ENCODE measurements at regions not wholly inside any gene's neighbourhood (a gene's known extent, or its start where the extent isn't known, plus 50 kb on each side); places are given as distances from the start of the nearest gene placed in this dataset.

DNA sequence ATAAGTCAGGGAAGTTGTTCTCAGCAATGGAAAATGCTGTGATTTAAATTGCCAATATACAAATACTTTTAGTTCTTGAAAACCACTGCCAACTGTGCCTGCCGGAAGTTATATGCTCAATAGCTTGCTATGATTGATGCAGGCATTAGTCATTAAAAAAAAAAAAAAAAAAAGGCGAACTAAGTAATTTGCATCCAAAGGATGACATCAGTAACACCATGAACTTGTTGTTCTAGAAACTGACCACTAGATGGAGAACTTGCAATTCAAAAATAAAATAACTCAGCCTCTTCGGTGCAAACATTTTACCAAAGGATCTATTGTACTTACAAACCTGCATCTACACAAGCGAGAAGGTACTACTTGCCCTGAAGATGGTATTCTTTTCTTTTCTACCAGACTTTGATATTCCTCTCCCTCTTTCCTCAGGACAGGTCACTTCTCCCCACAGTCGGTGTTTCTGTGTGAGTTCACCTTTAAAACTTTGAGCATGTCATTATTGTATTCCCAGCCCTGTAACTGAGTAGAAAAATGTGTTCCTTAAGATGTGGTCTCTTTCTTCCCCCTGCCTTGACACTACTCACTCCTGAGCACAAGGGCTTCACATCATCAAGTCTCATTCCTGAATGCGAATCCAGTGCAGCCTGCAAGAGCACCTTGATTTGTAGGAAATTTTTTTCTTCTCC is 115.0 kb upstream of the VEPH1 start:
- DNase-seq, result no peak

DNA sequence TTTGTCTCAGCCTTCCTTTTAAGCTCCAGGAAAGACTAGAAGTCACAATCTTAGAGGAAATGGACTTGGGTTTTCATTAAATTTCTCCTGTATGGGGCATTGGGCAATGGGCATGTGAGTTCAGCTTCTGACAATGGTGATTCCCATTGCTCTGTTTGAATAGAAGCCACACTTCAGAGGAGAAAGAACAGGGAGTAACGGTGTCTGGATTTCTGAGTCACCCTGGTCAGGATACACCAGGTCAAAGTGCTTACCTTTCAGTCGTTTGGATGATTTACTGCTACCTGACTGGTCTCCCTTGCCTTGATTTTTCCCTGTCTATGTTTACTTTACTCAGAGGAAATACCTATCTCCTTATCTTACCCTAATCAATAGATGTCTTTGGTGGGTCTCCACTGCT is 111.7 kb upstream of the VEPH1 start:
- no peak for DNase-seq

GRCh38 chr3:157611536-157612076 is 108.4 kb upstream of the VEPH1 start:
- no peak for DNase-seq

GRCh38 chr3:157610876-157611535 is 107.8 kb upstream of the VEPH1 start:
- no peak for DNase-seq

GRCh38 chr3:157607826-157608405 is 104.7 kb upstream of the VEPH1 start:
- DNase-seq, result no peak

GRCh38 chr3:157606852-157607197 is 103.6 kb upstream of the VEPH1 start:
- DNase-seq, result no peak

DNA sequence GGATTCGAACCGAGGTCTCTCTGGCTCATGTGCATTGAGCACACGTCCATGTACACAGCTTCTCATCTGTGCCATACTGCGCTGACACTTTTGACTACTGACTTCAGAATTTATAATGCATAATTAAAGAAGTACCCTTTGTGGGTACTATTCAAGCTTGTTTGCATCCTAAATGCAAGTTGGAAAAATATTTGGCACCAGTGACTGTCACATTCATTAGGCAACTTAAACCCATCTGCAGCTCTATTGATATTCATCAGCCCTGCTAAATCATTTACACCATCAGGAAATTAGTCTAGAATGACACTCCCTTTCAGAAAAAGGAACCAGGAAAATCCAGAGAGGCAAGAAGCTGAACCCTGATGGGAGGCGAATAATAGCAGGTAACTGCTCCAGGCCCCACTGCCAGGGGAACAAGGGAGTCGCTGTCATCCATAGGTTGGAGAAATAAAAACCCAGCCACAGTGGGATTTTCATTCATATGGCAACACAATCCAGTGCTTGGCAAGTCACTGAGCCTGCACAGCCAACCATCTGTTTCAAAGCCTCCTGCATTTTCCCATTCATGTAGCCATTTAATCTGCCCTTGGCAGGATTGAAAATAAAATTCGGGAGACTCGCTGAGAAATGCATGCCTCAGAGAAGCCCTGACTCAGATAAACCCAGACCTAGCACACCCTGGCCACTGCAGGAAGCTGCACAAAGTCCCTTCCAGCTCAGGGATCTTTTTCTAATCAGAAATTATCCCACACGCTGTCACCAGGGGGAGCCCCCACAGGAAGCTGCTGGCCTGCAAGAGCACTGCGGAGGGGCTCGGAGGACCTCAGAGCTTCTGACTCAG is 103.0 kb upstream of the VEPH1 start:
- no peak for DNase-seq

- no peak for DNase-seq
Observed at GRCh38 chr3:157605356-157605755, 102.1 kb upstream of the VEPH1 start.

DNA sequence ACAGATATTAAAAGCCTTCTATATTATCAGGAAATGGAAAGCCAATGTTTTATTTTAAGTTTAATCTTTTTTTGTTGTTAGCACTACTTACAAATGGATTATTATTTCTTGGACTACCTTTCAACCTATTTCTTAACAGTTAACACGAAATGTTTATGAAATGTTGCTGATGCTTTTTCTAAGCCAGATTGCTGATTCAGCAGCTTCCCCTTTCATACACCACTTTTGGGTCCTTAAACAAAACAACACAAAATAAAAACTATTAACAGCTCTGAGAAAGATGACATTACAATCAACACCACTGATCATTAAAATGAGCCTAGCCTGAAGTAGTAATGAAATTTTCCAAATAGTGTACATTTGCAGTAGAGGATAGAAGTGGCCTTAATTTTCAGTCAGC is 99.2 kb upstream of the VEPH1 start:
- no peak for DNase-seq

- DNase-seq, result no peak
Observed at GRCh38 chr3:157595259-157595658, 92.0 kb upstream of the VEPH1 start.

DNA sequence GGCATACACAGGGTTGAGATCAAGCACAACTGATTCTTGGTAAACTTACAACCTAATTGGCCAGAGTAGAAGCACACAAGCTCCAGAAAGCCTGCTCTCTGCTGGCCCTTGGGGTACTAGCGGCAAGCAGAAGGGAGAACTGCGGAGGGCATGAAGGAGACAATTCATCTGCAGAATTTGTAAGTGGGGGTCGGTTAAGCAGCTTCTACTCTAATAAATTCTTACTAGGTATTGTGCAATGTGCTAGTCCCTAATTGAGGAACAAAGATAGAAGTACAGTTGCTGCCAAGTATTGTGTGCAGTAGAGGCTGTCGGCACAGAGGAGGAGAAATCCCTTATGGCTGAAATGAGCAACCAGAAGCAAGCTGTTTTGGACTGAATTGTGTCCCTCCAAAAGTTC is 91.2 kb upstream of the VEPH1 start:
- DNase-seq, result no peak

GRCh38 chr3:157592769-157593168 is 89.6 kb upstream of the VEPH1 start:
- DNase-seq, result no peak

- DNase-seq, result no peak
Observed at GRCh38 chr3:157590273-157590672, 87.1 kb upstream of the VEPH1 start.

- no peak for DNase-seq
Observed at GRCh38 chr3:157589211-157589610, 86.0 kb upstream of the VEPH1 start.

GRCh38 chr3:157588386-157589060 is 85.3 kb upstream of the VEPH1 start:
- DNase-seq, result no peak

- no peak for DNase-seq
Observed at GRCh38 chr3:157586293-157586692, 83.1 kb upstream of the VEPH1 start.

GRCh38 chr3:157585386-157585785 is 82.2 kb upstream of the VEPH1 start:
- DNase-seq, result no peak

- no peak for DNase-seq
Observed at GRCh38 chr3:157582637-157582973, 79.4 kb upstream of the VEPH1 start.

DNA sequence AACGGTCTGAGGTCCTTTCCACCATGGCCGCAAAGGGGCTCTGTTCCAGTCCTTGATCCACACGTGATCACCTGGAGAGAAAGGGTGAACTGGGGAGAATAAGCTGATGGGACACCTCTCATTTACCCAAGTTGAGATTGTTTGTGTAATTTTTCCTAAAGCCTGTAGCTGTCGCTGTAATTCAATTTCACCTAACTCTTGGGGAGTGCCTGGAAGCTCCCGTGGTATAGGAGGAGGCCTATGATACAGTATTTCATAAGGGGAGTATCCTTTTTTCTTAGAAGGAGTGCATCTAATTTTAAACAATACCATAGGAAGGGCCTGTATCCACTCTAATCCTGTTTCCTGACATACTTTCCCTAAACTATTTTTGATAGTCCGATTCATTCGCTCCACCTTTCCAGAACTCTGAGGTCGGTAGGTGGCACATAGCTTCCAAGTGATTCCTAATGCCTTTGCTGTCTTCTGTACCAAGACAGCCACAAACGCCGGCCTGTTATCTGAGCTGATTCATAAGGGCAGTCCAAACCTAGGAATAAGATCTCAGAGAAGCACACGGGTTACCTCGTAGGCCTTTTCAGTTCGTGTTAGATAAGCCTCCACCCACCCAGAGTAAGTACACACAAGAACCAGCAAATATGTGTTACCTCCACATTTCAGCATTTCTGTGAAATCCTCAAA is 78.9 kb upstream of the VEPH1 start:
- DNase-seq, result peak; percentile 21

DNA sequence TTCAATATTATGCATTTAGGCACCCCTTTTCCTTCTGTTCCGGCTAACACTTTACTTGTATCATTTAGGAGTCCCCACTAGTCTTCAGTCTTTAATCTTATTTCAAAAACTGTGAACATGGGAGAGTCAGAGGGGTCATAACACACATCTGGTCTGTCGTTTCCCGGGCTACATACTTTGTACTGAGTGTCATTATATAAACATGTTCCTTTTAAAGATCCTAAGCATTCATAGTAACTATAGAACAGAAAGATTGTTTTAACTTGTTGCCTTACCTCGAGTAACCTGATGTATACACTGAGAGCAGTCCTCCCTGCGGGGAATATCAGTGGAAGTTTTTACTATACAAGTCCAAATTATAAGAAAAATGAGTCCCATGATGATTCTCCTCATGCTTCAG is 78.2 kb upstream of the VEPH1 start:
- DNase-seq, result no peak

- DNase-seq, result no peak
Observed at GRCh38 chr3:157578181-157578580, 75.0 kb upstream of the VEPH1 start.

DNA sequence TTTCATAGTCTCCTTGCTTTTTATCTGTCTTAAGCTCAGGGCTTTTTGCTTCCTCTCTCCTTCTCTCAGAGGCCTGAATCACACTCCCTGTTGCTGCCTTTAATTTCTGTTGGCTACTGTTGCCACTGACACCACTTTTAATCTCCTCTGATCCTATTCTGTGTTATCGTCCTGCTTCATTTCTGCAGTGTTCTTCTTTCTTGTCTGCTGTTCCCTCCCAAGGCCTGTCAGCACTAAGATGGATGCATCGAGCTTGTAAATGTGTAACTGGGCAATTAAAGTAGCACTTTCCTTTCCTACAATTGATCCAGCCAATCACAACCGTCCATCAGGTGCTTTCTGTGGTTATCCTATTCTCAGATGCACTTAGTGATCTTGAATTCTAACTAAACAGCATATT is 71.3 kb upstream of the VEPH1 start:
- DNase-seq, result no peak

All from NCI-H187 treated with DMSO at 0.1 percent for 48 hours (cell line).